Right lobe of liver (tissue), 4 donors: ENCODE measurements at regions not wholly inside any gene's neighbourhood (a gene's known extent, or its start where the extent isn't known, plus 50 kb on each side); places are given as distances from the start of the nearest gene placed in this dataset.
"Not testable (repeated sequence)": the region's sequence is repeated elsewhere in the genome, so short reads cannot be mapped to it uniquely, and the experiment has no call there.

Source experiments
- CTCF ChIP-seq, 4 donors: fragments of 200-600 bp in 3 of 4; fragments of 450-650 bp in 1 of 4; IDR thresholded peaks; one replicate each; pipeline versions ENCODE4 v1.5.1 to v1.8.0; 2016 to 2022; ENCODE audit warnings: antibody characterized with exemption in 4 of 4, mild to moderate bottlenecking in 2 of 4
- POLR2A ChIP-seq: fragments of 450-650 bp; IDR thresholded peaks from one replicate; pipeline ENCODE4 v1.6.1; 2017; ENCODE audit warnings: antibody characterized with exemption, mild to moderate bottlenecking
- donor health status: DM: no; HTN: no; CAD: no.
- donor health status: DM: no; HTN: no; CAD: no.
- donor health status: DM: no; HTN: yes; CAD: no.

GRCh38 chr4:72840166-72840565 is 229.3 kb downstream of the COX18 start:
- TF ChIP-seq POLR2A; CTCF (IDR thresholded peaks at IDR 0.05): not testable (repeated sequence)
